ENCODE measurements at regions not wholly inside any gene's neighbourhood (a gene's known extent, or its start where the extent isn't known, plus 50 kb on each side); places are given as distances from the start of the nearest gene placed in this dataset.
A peak's percentile ranks its signal among the peaks of the same experiment; 100 is the strongest.

GRCh38 chr2:118363604-118364003 is 275.3 kb downstream of the INSIG2 start:
- H3K27ac Mint-ChIP-seq = no peak overlapping the region
- no peaks in the 10 kb centered on the region for H3K36me3 Mint-ChIP-seq
- DNase-seq (no peak), ATAC-seq (replicated peaks) (no peak)
- H3K9me3 Mint-ChIP-seq = peaks cover 4% of the 10 kb centered on the region in 2 donors
- peaks cover 5 to 15% of the 10 kb centered on the region in 2 donors for H3K27me3 Mint-ChIP-seq
- H3K4me1 Mint-ChIP-seq = no peaks in the 10 kb centered on the region
- no peak overlapping the region for H3K4me3 Mint-ChIP-seq

- Mint-ChIP-seq H3K27ac (peak overlapping the region; percentile 53), H3K4me1 (no peaks in the 10 kb centered on the region), H3K4me3 (no peak overlapping the region), H3K9me3 (peaks cover 8 to 12% of the 10 kb centered on the region in 2 donors), H3K27me3 (peaks cover 0 to 7% of the 10 kb centered on the region in 2 donors), H3K36me3 (no peaks in the 10 kb centered on the region)
- ATAC-seq (replicated peaks) = no peak
- no peak for DNase-seq
These were observed 267.8 kb downstream of the INSIG2 start for GRCh38 chr2:118356051-118356450.

GRCh38 chr2:118351796-118352195 is 263.5 kb downstream of the INSIG2 start:
- peaks cover 0 to 24% of the 10 kb centered on the region in 2 donors for H3K27me3 Mint-ChIP-seq
- H3K4me3 Mint-ChIP-seq = no peak overlapping the region
- H3K9me3 Mint-ChIP-seq = peaks cover 2 to 5% of the 10 kb centered on the region in 2 donors
- H3K27ac Mint-ChIP-seq = no peak overlapping the region
- no peak for DNase-seq
- H3K36me3 Mint-ChIP-seq = no peaks in the 10 kb centered on the region
- H3K4me1 Mint-ChIP-seq = no peaks in the 10 kb centered on the region
- ATAC-seq (replicated peaks) = no peak

- no peaks in the 10 kb centered on the region for H3K36me3 Mint-ChIP-seq
- DNase-seq (no peak), ATAC-seq (replicated peaks) (no peak)
- H3K4me3 Mint-ChIP-seq = no peak overlapping the region
- H3K27me3 Mint-ChIP-seq = peaks cover 4 to 24% of the 10 kb centered on the region in 2 donors
- no peak overlapping the region for H3K27ac Mint-ChIP-seq
- no peaks in the 10 kb centered on the region for H3K4me1 Mint-ChIP-seq
- H3K9me3 Mint-ChIP-seq = peaks cover 0 to 1% of the 10 kb centered on the region in 2 donors
These were observed 262.4 kb downstream of the INSIG2 start for GRCh38 chr2:118350621-118351020.

- Mint-ChIP-seq H3K4me1 (no peaks in the 10 kb centered on the region), H3K27ac (no peak overlapping the region), H3K27me3 (peaks cover 10 to 28% of the 10 kb centered on the region in 2 donors), H3K9me3 (no peaks in the 10 kb centered on the region), H3K36me3 (no peaks in the 10 kb centered on the region), H3K4me3 (no peak overlapping the region)
- DNase-seq (no peak), ATAC-seq (replicated peaks) (no peak)
These were observed 261.1 kb downstream of the INSIG2 start for GRCh38 chr2:118349365-118349764.

- no peak overlapping the region for H3K4me3 Mint-ChIP-seq
- no peak for ATAC-seq (replicated peaks)
- no peaks in the 10 kb centered on the region for H3K9me3 Mint-ChIP-seq
- DNase-seq = no peak
- H3K4me1 Mint-ChIP-seq = no peaks in the 10 kb centered on the region
- H3K36me3 Mint-ChIP-seq = no peaks in the 10 kb centered on the region
- H3K27ac Mint-ChIP-seq = no peak overlapping the region
- peaks cover 10 to 28% of the 10 kb centered on the region in 2 donors for H3K27me3 Mint-ChIP-seq
These were observed 260.2 kb downstream of the INSIG2 start for GRCh38 chr2:118348380-118349034.

- H3K27ac Mint-ChIP-seq = no peak overlapping the region
- peaks cover 10 to 17% of the 10 kb centered on the region in 2 donors for H3K27me3 Mint-ChIP-seq
- no peak for ATAC-seq (replicated peaks)
- no peak for DNase-seq
- H3K9me3 Mint-ChIP-seq = no peaks in the 10 kb centered on the region
- no peaks in the 10 kb centered on the region for H3K36me3 Mint-ChIP-seq
- H3K4me1 Mint-ChIP-seq = no peaks in the 10 kb centered on the region
- no peak overlapping the region for H3K4me3 Mint-ChIP-seq
These were observed 257.2 kb downstream of the INSIG2 start for GRCh38 chr2:118345465-118345864.

- Mint-ChIP-seq H3K27ac (no peak overlapping the region), H3K4me1 (no peaks in the 10 kb centered on the region), H3K4me3 (no peak overlapping the region), H3K27me3 (peaks cover under 1 to 5% of the 10 kb centered on the region in 2 donors), H3K36me3 (peaks cover 0 to 1% of the 10 kb centered on the region in 2 donors), H3K9me3 (peaks cover 10 to 14% of the 10 kb centered on the region in 2 donors)
- no peak for DNase-seq
- no peak for ATAC-seq (replicated peaks)
These were observed 251.8 kb downstream of the INSIG2 start for GRCh38 chr2:118340103-118340502.

- Mint-ChIP-seq H3K4me1 (no peaks in the 10 kb centered on the region), H3K27me3 (peaks cover 0 to 4% of the 10 kb centered on the region in 2 donors), H3K36me3 (peaks cover 0 to 1% of the 10 kb centered on the region in 2 donors), H3K9me3 (peaks cover 10 to 14% of the 10 kb centered on the region in 2 donors), H3K4me3 (no peak overlapping the region), H3K27ac (no peak overlapping the region)
- no peak for DNase-seq
- no peak for ATAC-seq (replicated peaks)
These were observed 251.1 kb downstream of the INSIG2 start for GRCh38 chr2:118339386-118339785.

- Mint-ChIP-seq H3K36me3 (no peaks in the 10 kb centered on the region), H3K27me3 (peaks cover 8 to 13% of the 10 kb centered on the region in 2 donors), H3K4me3 (no peak overlapping the region), H3K27ac (no peak overlapping the region), H3K4me1 (no peaks in the 10 kb centered on the region), H3K9me3 (peaks cover 0 to 9% of the 10 kb centered on the region in 2 donors)
- no peak for DNase-seq
- no peak for ATAC-seq (replicated peaks)
These were observed 245.4 kb downstream of the INSIG2 start for GRCh38 chr2:118333664-118334063.

GRCh38 chr2:118325321-118325955 is 237.2 kb downstream of the INSIG2 start:
- H3K27ac Mint-ChIP-seq = no peak overlapping the region
- no peak overlapping the region for H3K4me3 Mint-ChIP-seq
- H3K36me3 Mint-ChIP-seq = no peaks in the 10 kb centered on the region
- H3K9me3 Mint-ChIP-seq = peaks cover 5 to 6% of the 10 kb centered on the region in 2 donors
- no peak for ATAC-seq (replicated peaks)
- no peaks in the 10 kb centered on the region for H3K4me1 Mint-ChIP-seq
- no peak for DNase-seq
- peaks cover 21 to 24% of the 10 kb centered on the region in 2 donors for H3K27me3 Mint-ChIP-seq

- Mint-ChIP-seq H3K4me3 (no peak overlapping the region), H3K27me3 (peaks cover 24 to 27% of the 10 kb centered on the region in 2 donors), H3K36me3 (no peaks in the 10 kb centered on the region), H3K4me1 (no peaks in the 10 kb centered on the region), H3K9me3 (peaks cover 4 to 6% of the 10 kb centered on the region in 2 donors), H3K27ac (no peak overlapping the region)
- no peak for DNase-seq
- no peak for ATAC-seq (replicated peaks)
These were observed 234.1 kb downstream of the INSIG2 start for GRCh38 chr2:118322406-118322805.

GRCh38 chr2:118321432-118322105 is 233.3 kb downstream of the INSIG2 start:
- Mint-ChIP-seq H3K27me3 (peaks cover 24 to 27% of the 10 kb centered on the region in 2 donors), H3K27ac (no peak overlapping the region), H3K36me3 (no peaks in the 10 kb centered on the region), H3K4me1 (no peaks in the 10 kb centered on the region), H3K9me3 (peaks cover 4 to 6% of the 10 kb centered on the region in 2 donors), H3K4me3 (no peak overlapping the region)
- no peak for ATAC-seq (replicated peaks)
- no peak for DNase-seq

- no peak overlapping the region for H3K4me3 Mint-ChIP-seq
- ATAC-seq (replicated peaks) (no peak), DNase-seq (no peak)
- peaks cover 24 to 33% of the 10 kb centered on the region in 2 donors for H3K27me3 Mint-ChIP-seq
- no peak overlapping the region for H3K27ac Mint-ChIP-seq
- H3K9me3 Mint-ChIP-seq = peaks cover 5 to 6% of the 10 kb centered on the region in 2 donors
- no peaks in the 10 kb centered on the region for H3K4me1 Mint-ChIP-seq
- H3K36me3 Mint-ChIP-seq = no peaks in the 10 kb centered on the region
These were observed 232.4 kb downstream of the INSIG2 start for GRCh38 chr2:118320658-118321057.

GRCh38 chr2:118320196-118320595 is 231.9 kb downstream of the INSIG2 start:
- no peak for DNase-seq
- Mint-ChIP-seq H3K27me3 (peaks cover 26 to 33% of the 10 kb centered on the region in 2 donors), H3K36me3 (no peaks in the 10 kb centered on the region), H3K4me3 (no peak overlapping the region), H3K27ac (no peak overlapping the region), H3K9me3 (peaks cover 5 to 6% of the 10 kb centered on the region in 2 donors), H3K4me1 (no peaks in the 10 kb centered on the region)
- ATAC-seq (replicated peaks) = no peak
